Psoas muscle (tissue), 7 donors: ENCODE measurements at regions not wholly inside any gene's neighbourhood (a gene's known extent, or its start where the extent isn't known, plus 50 kb on each side); places are given as distances from the start of the nearest gene placed in this dataset.

Experiments
- ATAC-seq, 4 donors: fragments of 200-7000 bp; cut with Tn5 transposase; one replicate each; pipeline ENCODE4 v1.9.1; 2020; ENCODE audit warnings: moderate library complexity in 3 of 4, mild to moderate bottlenecking in 2 of 4
- DNase-seq, 2 donors: peaks; one replicate each; pipeline ENCODE4 v3.0.0-alpha.2; 2020
- H3K27ac ChIP-seq: fragments of 200-600 bp; one replicate; pipeline ENCODE4 v1.8.0; 2022
- H3K27me3 ChIP-seq, 3 donors: fragments of 200-600 bp in 1 of 3; one replicate each; pipeline versions ENCODE4 v1.6.1 to v1.8.0; 2013 to 2022; ENCODE audit warnings: low read length in 2 of 3, mild to moderate bottlenecking in 2 of 3, moderate library complexity in 1 of 3; ENCODE audit not compliant: insufficient read depth in 3 of 3
- H3K36me3 ChIP-seq, 2 donors: fragments of 200-600 bp in 1 of 2; one replicate each; pipeline versions ENCODE4 v1.6.1 to v1.8.0; 2013 to 2022; ENCODE audit warnings: low read depth in 1 of 2, mild to moderate bottlenecking in 1 of 2, moderate library complexity in 1 of 2; ENCODE audit not compliant: insufficient read depth in 1 of 2
- H3K4me1 ChIP-seq: fragments of 200-600 bp; one replicate; pipeline ENCODE4 v1.8.0; 2022
- H3K4me3 ChIP-seq: fragments of 200-600 bp; one replicate; pipeline ENCODE4 v1.8.0; 2022; ENCODE audit warnings: mild to moderate bottlenecking
- H3K9me3 ChIP-seq: fragments of 200-600 bp; one replicate; pipeline ENCODE4 v1.8.0; 2022
- CTCF ChIP-seq: fragments of 200-600 bp; IDR thresholded peaks from one replicate; pipeline ENCODE4 v1.8.0; 2022; ENCODE audit warnings: antibody characterized with exemption
- WGBS, 3 donors: extraction: QIAGEN DNeasy Blood & Tissue Kit; methylation state at CpG; one replicate each; pipeline versions ENCODE4 v1.1.6 to v1.1.7; 2013; 5-methylcytosine and 5-hydroxymethylcytosine counted together
- intact Hi-C, 2 donors: fragments of 100-400 bp; cut with DNase I; formaldehyde crosslinking; loops; one replicate each; pipeline versions ENCODE4 v1.11.0 to v1.14.2; 2022
- donor health status: healthy with polysubstance abuse.
- donor health status: DM: no; HTN: no; CAD: no; lungs with moderate emphysema.
- donor health status: Bipolar disorder and iron deficiency.
- donor health status: healthy.
- donor health status: DM: yes; HTN: yes; CAD: no.
- donor health status: DM: no; HTN: no; CAD: no.
- donor health status: DM: yes; HTN: yes; CAD: no.

GRCh38 chr2:220445429-220446105 is 818.1 kb downstream of the SLC4A3 start:
- H3K36me3 ChIP-seq: no peaks in the 10 kb centered on the region

GRCh38 chr2:220446106-220446712 is 818.8 kb downstream of the SLC4A3 start:
- intact Hi-C loops: no loop called here
- H3K9me3 ChIP-seq: no peaks in the 10 kb centered on the region
- no peaks in the 10 kb centered on the region for H3K36me3 ChIP-seq
- no peaks in the 10 kb centered on the region for H3K27me3 ChIP-seq
- DNase-seq: no peak
- H3K27ac ChIP-seq: no peak overlapping the region
- no peak for TF ChIP-seq CTCF
- ATAC-seq: no peak
- H3K4me1 ChIP-seq: no peaks in the 10 kb centered on the region
- 75 to 83% (median 76%) methylated on average over 8 of the region's 8 CpGs for WGBS, 3 donors
- no peak overlapping the region for H3K4me3 ChIP-seq

More at GRCh38 chr2:220445429-220446105, 818.1 kb downstream of the SLC4A3 start:
- Histone ChIP-seq H3K9me3 (no peaks in the 10 kb centered on the region), H3K4me1 (no peaks in the 10 kb centered on the region), H3K4me3 (no peak overlapping the region), H3K27ac (no peak overlapping the region), H3K27me3 (no peaks in the 10 kb centered on the region)
- no peak for DNase-seq
- intact Hi-C loops: no loop called here
- WGBS, 3 donors: 58 to 59% (median 59%) methylated on average over 2 of the region's 2 CpGs
- no peak for TF ChIP-seq CTCF
- no peak for ATAC-seq

GRCh38 chr2:220450846-220451245 is 823.4 kb downstream of the SLC4A3 start:
- DNase-seq (no peak), ATAC-seq (no peak)
- Histone ChIP-seq H3K4me1 (no peaks in the 10 kb centered on the region), H3K27me3 (no peaks in the 10 kb centered on the region), H3K27ac (no peak overlapping the region), H3K4me3 (no peak overlapping the region), H3K36me3 (no peaks in the 10 kb centered on the region), H3K9me3 (no peaks in the 10 kb centered on the region)
- 48 to 69% (median 57%) methylated on average over 2 of the region's 2 CpGs for WGBS, 3 donors
- TF ChIP-seq CTCF: no peak
- intact Hi-C loops: no loop called here

- DNase-seq: no peak
- WGBS, 3 donors: 75 to 77% (median 75%) methylated on average over 3 of the region's 3 CpGs
- H3K4me1 ChIP-seq: no peaks in the 10 kb centered on the region
- no peak for TF ChIP-seq CTCF
- intact Hi-C loops: no loop called here
- H3K27ac ChIP-seq: no peak overlapping the region
- no peak for ATAC-seq
- no peak overlapping the region for H3K4me3 ChIP-seq
- H3K36me3 ChIP-seq: no peaks in the 10 kb centered on the region
- H3K27me3 ChIP-seq: no peaks in the 10 kb centered on the region
- H3K9me3 ChIP-seq: no peaks in the 10 kb centered on the region
These were observed 824.0 kb downstream of the SLC4A3 start for GRCh38 chr2:220451438-220451837.
